ENCODE measurements at regions not wholly inside any gene's neighbourhood (a gene's known extent, or its start where the extent isn't known, plus 50 kb on each side); places are given as distances from the start of the nearest gene placed in this dataset.

DNA sequence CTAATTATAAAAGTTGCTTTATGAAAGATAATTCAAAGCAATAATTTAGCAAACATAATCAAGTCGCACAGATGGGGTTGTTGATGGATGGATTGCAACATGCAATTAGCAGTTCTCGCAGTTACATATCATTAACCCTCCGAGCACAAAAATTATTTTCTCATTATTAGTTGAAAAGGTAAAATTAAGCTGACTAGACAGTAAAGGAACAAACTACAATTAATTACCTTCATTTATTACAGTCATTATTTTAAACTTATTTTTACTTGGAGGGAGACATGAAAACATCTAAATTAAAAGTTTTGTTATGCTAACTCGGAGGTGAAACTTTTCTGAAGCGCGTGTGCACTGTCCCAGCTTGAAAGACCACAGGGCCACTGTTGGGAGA, 146.9 kb downstream of the PHETA1 start:
- H3K4me1 ChIP-seq (ENCODE audit: control insufficient read depth in 1 of 2, insufficient read depth in 2 of 2, low read length in 2 of 2): no peaks in the 10 kb centered on the region
- no peaks in the 10 kb centered on the region for H3K36me3 ChIP-seq (ENCODE audit: control insufficient read depth in 1 of 2, insufficient read depth in 2 of 2, low read length in 2 of 2)
- DNase-seq (ENCODE audit: low read depth, low spot score) (no peak), ATAC-seq (no peak)
- intact Hi-C loops (cut with micrococcal nuclease): no loop called here
- ChIA-PET POLR2A (no interaction called here), RAD21 (ENCODE audit: low non-redundant PET in 1 of 2, low total read pairs in 2 of 2, uncharacterized antibody in 2 of 2, unreplicated experiment in 2 of 2) (no interaction called here), CTCF (no interaction called here)
- no peaks in the 10 kb centered on the region for H3K79me2 ChIP-seq (ENCODE audit: insufficient read depth, low read length)
- H3K9ac ChIP-seq (ENCODE audit: low read length): no peak overlapping the region
- no TSS peak for BruUV-seq (replicated peaks)
- H3K27me3 ChIP-seq (ENCODE audit: insufficient read depth, low read length): peaks cover 15% of the 10 kb centered on the region
- no peak overlapping the region for H3K4me3 ChIP-seq (replicated peaks in 1 of 2; ENCODE audit: low read depth in 1 of 2, low read length in 2 of 2)
- H3K9me3 ChIP-seq (ENCODE audit: control insufficient read depth in 1 of 2, insufficient read depth in 1 of 2, low read depth in 1 of 2, low read length in 2 of 2): no peaks in the 10 kb centered on the region
- H4K20me1 ChIP-seq (ENCODE audit: insufficient read depth): no peaks in the 10 kb centered on the region
- no peak overlapping the region for H2AFZ ChIP-seq (ENCODE audit: low read depth, low read length, poor library complexity, severe bottlenecking)
- no peak for TF ChIP-seq ZFX (IDR thresholded peaks at IDR 0.05)
- no peak for TF ChIP-seq POLR2A (IDR thresholded peaks at IDR 0.05; ENCODE audit: borderline replicate concordance, extremely low read depth, insufficient read depth, insufficient read length)
- TF ChIP-seq CBX3 (IDR thresholded peaks at IDR 0.05; ENCODE audit: low read depth): no peak
- no peak for TF ChIP-seq RAD21 (IDR thresholded peaks at IDR 0.05; ENCODE audit: low read depth)
- TF ChIP-seq POLR2AphosphoS5 (IDR thresholded peaks at IDR 0.05; ENCODE audit: low read depth, low read length): no peak
- TF ChIP-seq MAX (IDR thresholded peaks at IDR 0.05): no peak
- TF ChIP-seq JUND (IDR thresholded peaks at IDR 0.05): no peak
- TF ChIP-seq, protein P1, sequence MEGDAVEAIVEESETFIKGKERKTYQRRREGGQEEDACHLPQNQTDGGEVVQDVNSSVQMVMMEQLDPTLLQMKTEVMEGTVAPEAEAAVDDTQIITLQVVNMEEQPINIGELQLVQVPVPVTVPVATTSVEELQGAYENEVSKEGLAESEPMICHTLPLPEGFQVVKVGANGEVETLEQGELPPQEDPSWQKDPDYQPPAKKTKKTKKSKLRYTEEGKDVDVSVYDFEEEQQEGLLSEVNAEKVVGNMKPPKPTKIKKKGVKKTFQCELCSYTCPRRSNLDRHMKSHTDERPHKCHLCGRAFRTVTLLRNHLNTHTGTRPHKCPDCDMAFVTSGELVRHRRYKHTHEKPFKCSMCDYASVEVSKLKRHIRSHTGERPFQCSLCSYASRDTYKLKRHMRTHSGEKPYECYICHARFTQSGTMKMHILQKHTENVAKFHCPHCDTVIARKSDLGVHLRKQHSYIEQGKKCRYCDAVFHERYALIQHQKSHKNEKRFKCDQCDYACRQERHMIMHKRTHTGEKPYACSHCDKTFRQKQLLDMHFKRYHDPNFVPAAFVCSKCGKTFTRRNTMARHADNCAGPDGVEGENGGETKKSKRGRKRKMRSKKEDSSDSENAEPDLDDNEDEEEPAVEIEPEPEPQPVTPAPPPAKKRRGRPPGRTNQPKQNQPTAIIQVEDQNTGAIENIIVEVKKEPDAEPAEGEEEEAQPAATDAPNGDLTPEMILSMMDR (IDR thresholded peaks at IDR 0.05 in 2 of 3, conservative IDR thresholded peaks at IDR 0.05 in 1 of 3; ENCODE audit: borderline replicate concordance in 1 of 3, insufficient read depth in 1 of 3, low read depth in 2 of 3, low read length in 2 of 3): no peak
- H3K9me2 ChIP-seq (ENCODE audit: insufficient read depth): no peaks in the 10 kb centered on the region
- no peak overlapping the region for H3K4me2 ChIP-seq (ENCODE audit: low read length)
- no peak overlapping the region for H3K27ac ChIP-seq (ENCODE audit: low read depth, low read length)
